Neural cell (in vitro differentiated cells): ENCODE measurements at regions not wholly inside any gene's neighbourhood (a gene's known extent, or its start where the extent isn't known, plus 50 kb on each side); places are given as distances from the start of the nearest gene placed in this dataset.

Experiments
- H2AFZ ChIP-seq: fragments of 200-600, 300-800 bp; sonication (generic), shearing (Covaris generic); 2 replicates; pipeline ENCODE4 v1.6.0; 2014; ENCODE audit warnings: low read depth, mild to moderate bottlenecking, antibody characterized with exemption, low read length, moderate library complexity
- H3F3A ChIP-seq: fragments of 200-600 bp; shearing (Covaris generic); 2 replicates; pipeline ENCODE4 v1.6.1; 2016; ENCODE audit warnings: mild to moderate bottlenecking, moderate library complexity, mixed read lengths, antibody characterized with exemption, low read length; ENCODE audit not compliant: insufficient read depth, poor library complexity, severe bottlenecking
- H3K27ac ChIP-seq: fragments of 200-600, 300-800 bp; sonication (generic), shearing (Covaris generic); 2 replicates; pipeline ENCODE4 v1.5.1; 2014; ENCODE audit warnings: mild to moderate bottlenecking, low read length, moderate library complexity
- H3K27me3 ChIP-seq: fragments of 300-800, 200-600 bp; sonication (generic), shearing (Covaris generic); 2 replicates; pipeline ENCODE4 v1.6.0; 2014; ENCODE audit warnings: mild to moderate bottlenecking, low read depth, low read length, moderate library complexity; ENCODE audit not compliant: insufficient read depth
- H3K36me3 ChIP-seq: fragments of 300-800, 200-600 bp; sonication (generic), shearing (Covaris generic); 2 replicates; pipeline ENCODE4 v1.5.1; 2014; ENCODE audit warnings: mild to moderate bottlenecking, antibody characterized with exemption, low read length, moderate library complexity; ENCODE audit not compliant: insufficient read depth
- H3K4me2 ChIP-seq: fragments of 300-800, 200-600 bp; sonication (generic), shearing (Covaris generic); 2 replicates; pipeline ENCODE4 v1.6.0; 2014; ENCODE audit warnings: mild to moderate bottlenecking, low read length
- H3K4me3 ChIP-seq: fragments of 300-800, 200-600 bp; sonication (generic), shearing (Covaris generic); 2 replicates; pipeline ENCODE4 v1.5.1; 2014; ENCODE audit warnings: mild to moderate bottlenecking, low read length, moderate library complexity
- H3K79me2 ChIP-seq: fragments of 200-600 bp; shearing (Covaris generic); replicated peaks from 2 replicates; pipeline ENCODE4 v1.6.0; 2014; ENCODE audit warnings: mild to moderate bottlenecking, low read length, moderate library complexity; ENCODE audit not compliant: insufficient read depth
- H3K9ac ChIP-seq: fragments of 300-800, 200-600 bp; sonication (generic), shearing (Covaris generic); 2 replicates; pipeline ENCODE4 v1.6.1; 2016; ENCODE audit warnings: mild to moderate bottlenecking, low read length, mixed read lengths
- H3K9me2 ChIP-seq: fragments of 200-600 bp; shearing (Covaris generic); 2 replicates; pipeline ENCODE4 v1.6.1; 2016; ENCODE audit warnings: mild to moderate bottlenecking, low read length, mixed read lengths; ENCODE audit not compliant: insufficient read depth
- H3K9me3 ChIP-seq: fragments of 200-600, 300-800 bp; sonication (generic), shearing (Covaris generic); 2 replicates; pipeline ENCODE4 v1.6.1; 2016; ENCODE audit warnings: mild to moderate bottlenecking, mixed run types, low read length, moderate library complexity, mixed read lengths
- H4K20me1 ChIP-seq: fragments of 200-600 bp; shearing (Covaris generic); 2 replicates; pipeline ENCODE4 v1.6.1; 2016; ENCODE audit warnings: mild to moderate bottlenecking, mixed run types; ENCODE audit not compliant: insufficient read depth
- CTCF ChIP-seq: fragments of 450-650 bp; IDR thresholded peaks from 2 replicates; pipeline ENCODE4 v1.5.1; 2014; ENCODE audit warnings: antibody characterized with exemption, mild to moderate bottlenecking, moderate library complexity; ENCODE audit not compliant: poor library complexity, severe bottlenecking
- EP300 ChIP-seq: fragments of 450-650 bp; conservative IDR thresholded peaks from 2 replicates; pipeline ENCODE4 v1.6.1; 2014; ENCODE audit warnings: antibody characterized with exemption, mild to moderate bottlenecking, moderate library complexity; ENCODE audit not compliant: poor library complexity, severe bottlenecking
- EZH2 ChIP-seq: fragments of 200-600, 300-800 bp; shearing (Covaris generic), sonication (generic); IDR thresholded peaks from 2 replicates; pipeline ENCODE4 v1.6.1; 2014; ENCODE audit warnings: antibody characterized with exemption, low read length, borderline replicate concordance, mild to moderate bottlenecking; ENCODE audit not compliant: insufficient read depth, poor library complexity, severe bottlenecking
- MXI1 ChIP-seq: fragments of 450-650 bp; conservative IDR thresholded peaks from 2 replicates; pipeline ENCODE4 v1.6.1; 2014; ENCODE audit warnings: antibody characterized with exemption, mild to moderate bottlenecking; ENCODE audit not compliant: poor library complexity, severe bottlenecking
- POLR2AphosphoS5 ChIP-seq: IDR thresholded peaks from 2 replicates; pipeline ENCODE4 v1.6.1; 2012
- RAD21 ChIP-seq: fragments of 450-650 bp; conservative IDR thresholded peaks from 2 replicates; pipeline ENCODE4 v1.6.1; 2014; ENCODE audit warnings: antibody characterized with exemption, mild to moderate bottlenecking, moderate library complexity
- REST ChIP-seq: IDR thresholded peaks from 2 replicates; pipeline ENCODE4 v1.6.1; 2012; ENCODE audit warnings: borderline replicate concordance
- SMC3 ChIP-seq: fragments of 450-650 bp; conservative IDR thresholded peaks from 2 replicates; pipeline ENCODE4 v1.6.1; 2014; ENCODE audit warnings: antibody characterized with exemption, mild to moderate bottlenecking, moderate library complexity; ENCODE audit not compliant: poor library complexity
- TAF1 ChIP-seq: IDR thresholded peaks from 2 replicates; pipeline ENCODE4 v1.6.1; 2012; ENCODE audit warnings: low read depth

- Histone ChIP-seq H3K4me3 (no peak overlapping the region), H3F3A (no peaks in the 10 kb centered on the region)
- TF ChIP-seq EZH2, result no peak
- no peak for TF ChIP-seq REST
- no peak for TF ChIP-seq CTCF
- TF ChIP-seq MXI1, result no peak
- no peak for TF ChIP-seq EP300
- no peak for TF ChIP-seq TAF1
- no peak for TF ChIP-seq SMC3
- no peak for TF ChIP-seq RAD21
- TF ChIP-seq POLR2AphosphoS5, result no peak
Measured at GRCh38 chr10:44636625-44637024, 251.7 kb upstream of the CXCL12 start.

GRCh38 chr10:44640429-44640828, 255.5 kb upstream of the CXCL12 start:
- Histone ChIP-seq H3K27ac (no peak overlapping the region), H3K79me2 (no peaks in the 10 kb centered on the region), H3K4me2 (no peak overlapping the region), H3F3A (no peaks in the 10 kb centered on the region), H3K9ac (no peak overlapping the region), H2AFZ (no peak overlapping the region), H3K9me2 (no peaks in the 10 kb centered on the region), H3K4me3 (no peak overlapping the region), H3K9me3 (no peaks in the 10 kb centered on the region), H3K36me3 (no peaks in the 10 kb centered on the region), H3K27me3 (no peaks in the 10 kb centered on the region), H4K20me1 (no peaks in the 10 kb centered on the region)
- TF ChIP-seq POLR2AphosphoS5 (no peak), TAF1 (no peak), EP300 (no peak), SMC3 (no peak), MXI1 (no peak), REST (no peak), CTCF (no peak), RAD21 (no peak), EZH2 (no peak)

More at GRCh38 chr10:44636625-44637024, 251.7 kb upstream of the CXCL12 start:
- Histone ChIP-seq H3K36me3 (no peaks in the 10 kb centered on the region), H3K4me2 (no peak overlapping the region), H3K79me2 (no peaks in the 10 kb centered on the region), H3K27ac (no peak overlapping the region), H4K20me1 (no peaks in the 10 kb centered on the region), H3K9me2 (no peaks in the 10 kb centered on the region), H3K27me3 (no peaks in the 10 kb centered on the region), H3K9me3 (no peaks in the 10 kb centered on the region), H2AFZ (no peak overlapping the region), H3K9ac (no peak overlapping the region)
